AG20443 (cell line): ENCODE measurements at regions not wholly inside any gene's neighbourhood (a gene's known extent, or its start where the extent isn't known, plus 50 kb on each side); places are given as distances from the start of the nearest gene placed in this dataset.

ENCODE experiments used
- DNase-seq: peaks from one replicate; pipeline ENCODE4 v3.0.0; 2012; ENCODE audit warnings: low spot score, mixed read lengths

GRCh38 chr6:23224540-23224939, 655.2 kb downstream of the HDGFL1 start:
- no peak for DNase-seq

GRCh38 chr6:23228439-23229024, 659.2 kb downstream of the HDGFL1 start:
- no peak for DNase-seq

GRCh38 chr6:23243854-23244253, 674.5 kb downstream of the HDGFL1 start:
- DNase-seq, result no peak

- DNase-seq, result no peak
These were observed 674.9 kb downstream of the HDGFL1 start for GRCh38 chr6:23244300-23244699.

GRCh38 chr6:23245572-23245971, 676.2 kb downstream of the HDGFL1 start:
- DNase-seq, result no peak

GRCh38 chr6:23246896-23247295, 677.5 kb downstream of the HDGFL1 start:
- DNase-seq, result no peak

GRCh38 chr6:23250556-23250955, 681.2 kb downstream of the HDGFL1 start:
- DNase-seq, result no peak

GRCh38 chr6:23262864-23263263, 693.5 kb downstream of the HDGFL1 start:
- no peak for DNase-seq

- DNase-seq, result no peak
These were observed 695.9 kb downstream of the HDGFL1 start for GRCh38 chr6:23265270-23265669.

- no peak for DNase-seq
These were observed 697.2 kb downstream of the HDGFL1 start for GRCh38 chr6:23266536-23266935.

GRCh38 chr6:23267651-23268050, 698.3 kb downstream of the HDGFL1 start:
- DNase-seq, result no peak

GRCh38 chr6:23268348-23268747, 699.0 kb downstream of the HDGFL1 start:
- DNase-seq, result no peak

- no peak for DNase-seq
These were observed 700.1 kb downstream of the HDGFL1 start for GRCh38 chr6:23269436-23269835.

- DNase-seq, result no peak
These were observed 703.2 kb downstream of the HDGFL1 start for GRCh38 chr6:23272536-23272935.

- DNase-seq, result no peak
These were observed 708.3 kb downstream of the HDGFL1 start for GRCh38 chr6:23277521-23278179.

- DNase-seq, result no peak
These were observed 708.8 kb downstream of the HDGFL1 start for GRCh38 chr6:23278180-23278532.

GRCh38 chr6:23280437-23280836, 711.1 kb downstream of the HDGFL1 start:
- no peak for DNase-seq

- no peak for DNase-seq
These were observed 713.1 kb downstream of the HDGFL1 start for GRCh38 chr6:23282252-23283021.

- DNase-seq, result no peak
These were observed 724.3 kb downstream of the HDGFL1 start for GRCh38 chr6:23293653-23294052.

GRCh38 chr6:23301556-23301955, 732.2 kb downstream of the HDGFL1 start:
- no peak for DNase-seq

GRCh38 chr6:23302514-23302913, 733.1 kb downstream of the HDGFL1 start:
- no peak for DNase-seq

- DNase-seq, result no peak
These were observed 736.1 kb downstream of the HDGFL1 start for GRCh38 chr6:23305325-23305943.
